NCI-H82 (cell line): ENCODE measurements at regions not wholly inside any gene's neighbourhood (a gene's known extent, or its start where the extent isn't known, plus 50 kb on each side); places are given as distances from the start of the nearest gene placed in this dataset.

Experiments
- DNase-seq: peaks from one replicate; lab custom pipeline; 2025; lab: John Stamatoyannopoulos, UW

DNA sequence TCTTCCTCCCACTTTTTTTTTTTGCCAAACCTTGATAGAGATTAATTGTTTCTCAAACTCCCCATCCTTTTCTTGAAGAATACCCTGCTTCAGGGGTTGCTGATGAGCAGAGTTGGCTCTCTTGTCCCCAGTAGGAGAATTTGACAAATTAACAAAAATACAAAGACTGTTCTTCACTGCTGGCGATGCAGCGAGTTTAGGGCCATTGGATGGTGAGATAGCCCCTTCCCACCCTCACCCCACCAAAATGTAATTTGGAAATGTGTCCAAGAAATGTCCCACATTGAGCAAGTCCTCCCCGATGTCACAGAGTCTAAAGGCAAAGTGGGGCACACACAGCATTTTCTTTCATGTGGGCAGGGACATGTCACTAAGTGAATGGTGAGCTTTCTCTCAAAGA, 136.0 kb upstream of the RARB start:
- DNase-seq = no peak

DNA sequence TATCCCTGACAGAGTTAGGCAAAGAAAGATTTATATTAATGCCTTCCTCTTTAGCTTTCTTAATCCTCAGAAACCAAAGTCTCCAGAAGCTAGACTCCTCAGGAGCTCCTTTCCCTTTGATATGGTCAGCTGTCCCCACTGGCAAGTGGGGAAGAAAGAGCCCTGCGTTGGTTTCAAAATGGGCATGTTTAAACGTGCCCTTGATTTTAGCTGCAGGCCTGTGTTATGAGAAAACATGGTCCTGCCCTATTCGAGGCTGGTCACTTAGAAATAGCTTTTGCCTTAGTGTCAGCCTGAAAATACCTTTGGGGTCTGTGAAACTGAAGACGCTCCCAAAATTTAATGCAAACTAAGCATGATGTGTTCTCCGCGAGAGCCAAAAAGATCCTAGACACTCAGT, 135.5 kb upstream of the RARB start:
- DNase-seq = no peak

- no peak for DNase-seq
These were observed 134.3 kb upstream of the RARB start for GRCh38 chr3:25293736-25294135.

GRCh38 chr3:25294169-25294805, 133.8 kb upstream of the RARB start:
- DNase-seq = no peak

DNA sequence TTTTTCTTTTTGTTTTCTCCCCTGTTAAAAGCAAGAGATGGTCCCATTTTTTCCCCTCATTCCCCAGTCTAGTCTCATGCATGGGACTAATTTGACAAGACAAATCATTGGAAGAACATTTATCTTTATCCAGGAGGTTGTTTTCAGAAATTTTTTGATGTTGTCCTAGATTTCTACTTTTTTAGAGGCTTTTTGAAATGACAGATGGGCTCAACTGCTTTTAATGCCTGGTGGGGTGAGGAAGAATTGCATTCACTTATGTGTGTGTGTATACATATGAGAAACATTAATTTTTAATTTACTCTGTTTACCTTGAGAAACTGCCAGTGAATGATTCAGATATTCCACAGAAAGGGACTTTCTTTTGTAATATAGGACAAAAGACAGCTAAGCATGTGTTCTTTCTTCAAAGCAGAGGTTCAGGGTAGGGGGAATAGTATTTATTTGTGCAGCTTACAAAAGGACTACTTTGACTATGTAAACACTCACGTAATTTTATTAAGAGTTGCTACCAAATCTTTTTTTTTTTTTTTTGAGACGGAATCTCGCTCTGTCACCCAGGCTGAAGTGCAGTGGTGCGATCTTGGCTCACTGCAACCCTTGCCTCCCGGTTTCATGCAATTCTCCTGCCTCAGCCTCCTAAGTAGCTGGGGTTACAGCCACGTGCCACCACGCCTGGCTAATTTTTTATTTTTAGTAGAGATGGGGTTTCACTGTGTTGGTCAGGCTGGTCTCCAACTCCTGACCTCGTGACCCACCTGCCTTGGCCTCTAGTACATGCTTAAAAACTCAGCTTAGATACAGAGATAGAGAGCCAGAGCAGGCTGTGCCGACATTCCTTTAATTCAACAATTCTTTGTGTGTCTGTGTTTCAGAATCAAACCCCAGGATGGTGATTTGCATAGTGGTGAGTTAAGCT, 130.1 kb upstream of the RARB start:
- no peak for DNase-seq

- DNase-seq = no peak
These were observed 127.9 kb upstream of the RARB start for GRCh38 chr3:25300141-25300540.

- DNase-seq = no peak
These were observed 123.1 kb upstream of the RARB start for GRCh38 chr3:25304916-25305315.

DNA sequence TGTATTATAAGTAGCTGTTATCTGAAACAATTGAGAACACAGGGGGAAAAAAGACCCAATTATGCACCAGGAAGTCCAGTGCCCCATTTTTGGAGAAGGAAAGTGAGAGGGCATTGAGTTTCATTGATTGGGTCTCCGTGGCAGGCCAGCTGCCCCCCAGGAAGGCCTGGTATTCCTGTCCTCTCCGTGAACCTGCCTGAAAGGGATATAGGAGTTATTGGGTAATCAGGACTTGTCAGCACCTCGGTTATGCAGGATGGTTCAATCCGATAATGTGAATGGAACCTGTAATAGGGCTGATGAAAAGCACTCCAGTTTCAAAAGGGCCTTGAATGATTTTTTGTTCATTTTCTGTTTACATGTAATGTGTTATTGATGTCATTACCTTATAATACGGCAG, 122.0 kb upstream of the RARB start:
- DNase-seq = no peak

GRCh38 chr3:25306705-25307104, 121.4 kb upstream of the RARB start:
- no peak for DNase-seq

GRCh38 chr3:25313286-25313685, 114.8 kb upstream of the RARB start:
- DNase-seq = no peak

- DNase-seq = no peak
These were observed 103.0 kb upstream of the RARB start for GRCh38 chr3:25324954-25325655.

DNA sequence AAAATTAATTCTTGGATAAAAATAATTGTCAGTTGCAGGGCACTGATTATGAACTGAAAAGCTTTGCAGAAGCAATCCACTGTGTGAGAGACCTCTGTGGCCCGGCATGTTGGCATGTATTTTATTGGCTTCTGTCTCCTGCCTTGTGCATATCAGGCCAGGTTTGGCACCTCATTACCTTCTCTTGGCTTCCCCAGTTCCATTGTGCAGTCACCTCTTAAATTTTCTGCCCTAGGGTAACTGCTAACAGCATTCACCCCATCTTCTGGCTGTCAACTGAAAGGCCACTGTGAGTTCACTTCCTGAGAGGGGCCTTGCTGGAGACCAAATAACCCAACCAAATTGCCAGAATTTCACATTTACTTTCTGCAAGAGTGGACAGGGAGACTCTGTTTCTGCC, 92.7 kb upstream of the RARB start:
- DNase-seq = no peak

DNA sequence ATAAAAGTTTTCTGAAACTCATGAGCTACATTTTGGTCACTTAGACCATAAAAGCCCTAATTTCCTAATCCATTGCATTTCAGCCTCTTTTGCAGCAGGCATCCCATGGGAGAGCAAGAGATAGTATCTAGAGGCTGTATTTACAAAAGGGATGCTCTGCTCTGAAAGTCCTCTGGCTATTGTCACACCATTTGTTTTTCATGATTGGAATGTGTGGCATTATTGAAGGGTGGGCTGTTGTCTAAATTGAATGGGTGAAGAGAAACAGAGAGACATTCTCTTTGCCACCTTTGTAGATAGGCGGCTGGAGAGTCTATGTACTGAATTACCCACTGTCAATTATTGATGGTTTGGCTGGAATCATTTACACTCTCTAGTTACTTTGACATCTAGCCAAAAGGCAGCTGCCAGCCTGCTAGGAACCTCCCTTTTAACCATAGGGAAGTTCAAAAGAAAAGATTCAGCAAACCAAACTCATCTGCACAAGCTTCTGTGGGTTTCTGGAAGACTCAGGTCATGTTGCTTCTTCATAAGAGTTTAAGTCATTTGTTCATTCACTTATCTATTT, 89.8 kb upstream of the RARB start:
- DNase-seq = no peak

GRCh38 chr3:25339225-25339624, 88.8 kb upstream of the RARB start:
- no peak for DNase-seq

DNA sequence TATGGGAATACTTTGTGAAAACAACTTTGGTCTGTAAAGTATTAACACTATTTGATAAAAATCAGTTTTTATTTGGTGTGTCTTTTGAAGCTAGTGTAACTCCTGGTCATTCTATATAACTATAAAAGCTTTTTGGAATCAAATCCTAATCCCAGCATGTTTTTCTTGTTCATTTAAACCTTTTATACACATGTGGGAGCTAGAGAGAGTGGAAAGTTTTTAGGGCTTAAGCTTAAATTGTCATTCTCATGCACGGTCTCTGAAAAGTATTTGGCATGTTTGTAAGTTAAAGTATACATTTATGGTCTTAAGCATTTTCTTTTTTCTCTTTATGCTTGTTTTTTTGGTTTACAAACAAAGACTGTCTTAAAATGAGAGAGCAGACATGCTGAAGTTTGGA, 83.4 kb upstream of the RARB start:
- DNase-seq = no peak

- no peak for DNase-seq
These were observed 79.0 kb upstream of the RARB start for GRCh38 chr3:25349095-25349494.

DNA sequence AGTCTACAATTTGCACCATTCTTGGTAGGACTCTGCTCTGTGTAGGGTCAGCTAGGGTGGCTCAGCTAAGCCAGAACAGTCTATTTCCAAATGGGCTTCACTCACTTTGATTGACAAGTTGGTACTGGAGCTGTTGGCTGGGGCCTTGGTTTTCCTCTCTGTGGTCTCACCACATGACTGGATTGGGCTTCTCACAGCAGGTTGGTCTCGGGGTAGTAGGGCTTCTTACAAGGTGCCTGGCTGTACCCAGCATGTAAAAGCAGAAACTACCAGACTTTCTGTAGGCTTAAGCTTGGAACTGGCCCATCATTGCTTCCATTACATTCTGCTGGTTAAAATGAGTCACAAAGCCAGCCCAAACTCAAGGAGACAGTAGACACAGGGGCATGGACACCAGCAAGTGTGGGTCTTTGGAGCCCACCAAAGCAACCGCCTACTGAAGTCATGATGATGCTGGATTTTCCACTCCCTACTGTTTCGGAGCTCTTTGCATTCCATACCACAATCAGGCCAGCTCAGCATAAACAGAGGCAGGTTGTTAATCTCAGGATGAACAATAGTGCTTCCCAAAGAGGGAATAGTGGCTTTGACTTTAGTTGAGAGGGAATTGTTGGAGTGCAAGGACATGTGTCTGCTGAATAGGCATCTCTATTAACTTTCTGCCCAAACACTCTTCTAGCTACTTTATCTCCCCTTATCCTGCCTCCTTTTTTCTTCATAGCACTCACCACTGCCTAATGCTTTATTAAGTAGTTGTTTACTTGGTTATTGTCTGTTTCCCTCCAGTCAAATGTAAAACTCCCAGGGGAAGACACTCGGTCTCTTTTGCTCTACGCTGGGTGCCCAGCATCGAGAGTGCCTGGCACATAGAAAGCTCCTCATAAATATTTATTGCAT, 78.0 kb upstream of the RARB start:
- no peak for DNase-seq

- no peak for DNase-seq
These were observed 77.3 kb upstream of the RARB start for GRCh38 chr3:25350725-25351114.

- DNase-seq = no peak
These were observed 74.0 kb upstream of the RARB start for GRCh38 chr3:25354071-25354470.

DNA sequence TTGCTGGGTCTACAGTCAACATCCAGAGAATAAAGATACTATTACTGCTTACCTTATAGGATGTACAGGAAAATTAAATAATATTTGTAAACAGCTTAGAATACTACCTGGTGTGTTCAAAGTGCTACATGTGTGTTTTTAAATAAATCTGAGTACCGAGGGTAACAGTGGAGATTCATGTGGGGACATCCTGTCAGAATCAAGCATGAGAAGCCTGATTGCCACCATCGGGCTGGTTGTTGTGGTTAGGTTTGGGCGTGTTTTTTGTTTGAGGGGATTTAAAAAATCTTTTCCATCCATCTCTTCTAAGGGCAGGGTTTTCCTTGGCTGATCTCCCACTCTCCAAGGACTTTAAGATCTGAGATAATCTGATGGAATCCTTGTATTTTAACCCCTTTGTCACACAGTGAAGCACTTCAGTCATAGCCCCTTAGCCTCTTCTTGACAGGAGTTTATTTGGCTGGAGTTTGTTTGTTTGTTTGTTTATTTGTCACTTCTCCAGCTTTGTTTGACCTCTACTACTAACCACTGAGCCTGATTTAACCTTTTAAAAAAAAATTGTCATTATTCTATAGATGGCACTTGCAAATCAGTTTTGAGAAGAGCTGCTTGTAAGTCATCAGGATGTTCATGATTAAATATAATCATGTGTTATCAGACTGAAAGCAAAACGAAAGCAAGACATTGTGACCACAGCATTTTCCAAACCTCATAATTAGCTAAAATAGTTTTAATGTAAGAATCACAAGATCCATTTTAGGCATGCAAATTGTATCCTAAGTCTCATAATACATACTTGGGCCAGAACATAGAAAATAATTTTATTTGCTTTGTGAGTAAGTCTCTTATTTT, 72.8 kb upstream of the RARB start:
- peak; percentile 5 for DNase-seq

DNA sequence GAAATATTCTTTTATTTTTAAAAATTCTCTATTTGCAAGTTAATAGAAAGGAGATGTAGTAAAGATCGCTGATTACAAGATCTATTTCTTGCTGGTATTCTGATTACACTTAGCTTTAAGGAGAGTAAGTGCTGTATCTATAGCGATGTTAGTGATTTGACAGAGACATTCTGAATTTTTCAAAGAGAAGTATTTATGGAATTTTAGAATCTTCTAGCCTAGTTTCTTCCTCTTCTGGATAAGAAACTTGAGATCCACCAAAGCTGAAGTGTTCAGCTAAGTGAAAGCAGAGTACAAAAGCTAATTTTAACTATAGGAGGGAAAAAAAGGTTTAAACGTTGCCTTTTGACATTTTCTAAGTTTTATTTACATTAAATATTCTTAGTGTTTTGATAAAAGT, 72.1 kb upstream of the RARB start:
- DNase-seq = no peak
